HCT116 (cell line): ENCODE measurements at regions not wholly inside any gene's neighbourhood (a gene's known extent, or its start where the extent isn't known, plus 50 kb on each side); places are given as distances from the start of the nearest gene placed in this dataset.

ENCODE experiments used
- ATAC-seq: fragments of 200-7000 bp; cut with Tn5 transposase; 2 replicates; pipeline ENCODE4 v1.9.1; 2020; ENCODE audit warnings: mild to moderate bottlenecking, moderate library complexity
- BruUV-seq: library from RNA; stranded (reverse); fragments of 400-500 nt; replicated peaks from 2 replicates; lab custom pipeline; 2021; lab: Mats Ljungman, UMichigan
- CTCF ChIA-PET: fragments of 300-600 bp; sonication (Branson Sonifier 250); formaldehyde crosslinking; loops from one replicate; lab custom pipeline; 2021; ENCODE audit warnings: antibody characterized with exemption; lab: Charles Lee
- POLR2A ChIA-PET: fragments of 300-600, 350-600 bp; sonication (Branson Sonifier 250); formaldehyde crosslinking; loops from one replicate; lab custom pipeline; 2021; ENCODE audit warnings: antibody characterized with exemption; lab: Charles Lee
- RAD21 ChIA-PET, 2 experiments: fragments of 300-600 bp; sonication (Branson Sonifier 250); formaldehyde crosslinking; loops; one replicate each; lab custom pipeline; 2023; ENCODE audit warnings: low total read pairs in 2 of 2; ENCODE audit not compliant: uncharacterized antibody in 2 of 2, unreplicated experiment in 2 of 2, low non-redundant PET in 1 of 2; lab: Charles Lee
- DNase-seq: peaks from one replicate; pipeline ENCODE4 v3.0.0-alpha.2; 2010; ENCODE audit warnings: low read depth, low spot score
- H2AFZ ChIP-seq: fragments of 200-600 bp; shearing (Covaris generic), sonication (generic); 2 replicates; pipeline ENCODE4 v1.6.1; 2017; ENCODE audit warnings: low read depth, mixed run types, mixed read lengths, antibody characterized with exemption, low read length; ENCODE audit not compliant: poor library complexity, severe bottlenecking
- H3K27ac ChIP-seq: 2 replicates; pipeline ENCODE4 v1.5.1; 2012; ENCODE audit warnings: low read depth, low read length
- H3K27me3 ChIP-seq: fragments of 200-600 bp; sonication (generic); 2 replicates; pipeline ENCODE4 v1.6.1; 2016; ENCODE audit warnings: mixed run types, low read length, mixed read lengths; ENCODE audit not compliant: insufficient read depth
- H3K36me3 ChIP-seq, 2 experiments: fragments of 200-500 bp in 1 of 2; fragments of 200-600 bp in 1 of 2; sonication (Bioruptor generic) in 1 of 2; sonication (generic) in 1 of 2; 2 replicates each; pipeline versions ENCODE4 v1.5.1 to v1.6.1; 2014 to 2016; ENCODE audit warnings: low read length in 2 of 2, inconsistent platforms in 1 of 2, mixed read lengths in 1 of 2, mixed run types in 1 of 2; ENCODE audit not compliant: insufficient read depth in 2 of 2, control insufficient read depth in 1 of 2
- H3K4me1 ChIP-seq, 2 experiments: fragments of 200-600 bp in 1 of 2; sonication (generic) in 1 of 2; 2 replicates each; pipeline versions ENCODE4 v1.5.1 to v1.6.1; 2012 to 2017; ENCODE audit warnings: low read length in 2 of 2, inconsistent platforms in 1 of 2, mild to moderate bottlenecking in 1 of 2, mixed read lengths in 1 of 2, mixed run types in 1 of 2, moderate library complexity in 1 of 2; ENCODE audit not compliant: insufficient read depth in 2 of 2, control insufficient read depth in 1 of 2
- H3K4me2 ChIP-seq: fragments of 200-600 bp; sonication (generic); 2 replicates; pipeline ENCODE4 v1.6.1; 2017; ENCODE audit warnings: mixed run types, low read length, mixed read lengths
- H3K4me3 ChIP-seq, 2 experiments: fragments of 200-600 bp in 1 of 2; sonication (generic) in 1 of 2; replicated peaks in 1 of 2; 2 replicates each; pipeline ENCODE4 v1.5.1; 2011 to 2016; ENCODE audit warnings: low read length in 2 of 2, control low read depth in 1 of 2, low read depth in 1 of 2, mild to moderate bottlenecking in 1 of 2, mixed read lengths in 1 of 2, mixed run types in 1 of 2
- H3K79me2 ChIP-seq: fragments of 200-600 bp; sonication (generic); 2 replicates; pipeline ENCODE4 v1.6.1; 2017; ENCODE audit warnings: mild to moderate bottlenecking, mixed run types, low read length, moderate library complexity, mixed read lengths; ENCODE audit not compliant: insufficient read depth
- H3K9ac ChIP-seq: fragments of 200-600 bp; sonication (generic); 2 replicates; pipeline ENCODE4 v1.6.1; 2016; ENCODE audit warnings: low read length, mixed read lengths
- H3K9me2 ChIP-seq: fragments of 200-600 bp; sonication (generic), shearing (Covaris generic); 2 replicates; pipeline ENCODE4 v1.6.1; 2017; ENCODE audit warnings: mixed run types, mild to moderate bottlenecking, moderate library complexity; ENCODE audit not compliant: insufficient read depth
- H3K9me3 ChIP-seq, 2 experiments: fragments of 200-500 bp in 1 of 2; fragments of 200-600 bp in 1 of 2; sonication (Bioruptor generic) in 1 of 2; sonication (generic) in 1 of 2; 2 replicates each; pipeline ENCODE4 v1.6.1; 2014 to 2017; ENCODE audit warnings: low read length in 2 of 2, mixed read lengths in 2 of 2, inconsistent platforms in 1 of 2, low read depth in 1 of 2, mild to moderate bottlenecking in 1 of 2, mixed run types in 1 of 2, moderate library complexity in 1 of 2; ENCODE audit not compliant: control insufficient read depth in 1 of 2, insufficient read depth in 1 of 2
- H4K20me1 ChIP-seq: fragments of 200-600 bp; sonication (generic), shearing (Covaris generic); 2 replicates; pipeline ENCODE4 v1.6.1; 2017; ENCODE audit warnings: mixed run types, mild to moderate bottlenecking, moderate library complexity; ENCODE audit not compliant: insufficient read depth
- CEBPB ChIP-seq: IDR thresholded peaks from 2 replicates; pipeline ENCODE4 v1.6.1; 2012; ENCODE audit warnings: low read depth
- CTCF ChIP-seq, 3 experiments: fragments of 200-600 bp in 1 of 3; sonication (generic) in 1 of 3; IDR thresholded peaks in 2 of 3; conservative IDR thresholded peaks in 1 of 3; 2 replicates each; pipeline ENCODE4 v1.5.1; 2012 to 2017; ENCODE audit warnings: low read depth in 2 of 3, low read length in 2 of 3, antibody characterized with exemption in 1 of 3, borderline replicate concordance in 1 of 3, control low read depth in 1 of 3, mild to moderate bottlenecking in 1 of 3, mixed read lengths in 1 of 3, mixed run types in 1 of 3, moderate library complexity in 1 of 3; ENCODE audit not compliant: insufficient read depth in 1 of 3
- EGR1 ChIP-seq: IDR thresholded peaks from 2 replicates; pipeline ENCODE4 v1.6.1; 2012; ENCODE audit warnings: low read depth
- FOSL1 ChIP-seq: IDR thresholded peaks from 2 replicates; pipeline ENCODE4 v1.6.1; 2012; ENCODE audit warnings: low read depth
- JUND ChIP-seq: IDR thresholded peaks from 2 replicates; pipeline ENCODE4 v1.6.1; 2012
- POLR2A ChIP-seq: IDR thresholded peaks from 2 replicates; pipeline ENCODE4 v1.7.0; 2011; ENCODE audit warnings: borderline replicate concordance; ENCODE audit not compliant: insufficient read depth, insufficient read length; ENCODE audit errors: extremely low read depth
- SP1 ChIP-seq: IDR thresholded peaks from 2 replicates; pipeline ENCODE4 v1.6.1; 2012; ENCODE audit warnings: low read depth
- SRF ChIP-seq: IDR thresholded peaks from 2 replicates; pipeline ENCODE4 v1.6.1; 2012; ENCODE audit warnings: low read depth
- ZBTB33 ChIP-seq: IDR thresholded peaks from 2 replicates; pipeline ENCODE4 v1.6.1; 2011; ENCODE audit warnings: mild to moderate bottlenecking, low read length, moderate library complexity; ENCODE audit not compliant: insufficient replicate concordance; ENCODE audit errors: extremely low read depth
- ZFX ChIP-seq: fragments of 450-650 bp; IDR thresholded peaks from 2 replicates; pipeline ENCODE4 v1.6.1; 2017
- intact Hi-C: fragments of 100-400 bp; cut with micrococcal nuclease; formaldehyde crosslinking; loops from 2 replicates; pipeline ENCODE4 v1.10.0; 2022
- TF ChIP-seq, protein P1 (sequence below): IDR thresholded peaks from 2 replicates; pipeline ENCODE4 v1.6.1; 2012
- TF ChIP-seq, protein P2 (sequence below): IDR thresholded peaks from 2 replicates; pipeline ENCODE4 v1.6.1; 2012; ENCODE audit warnings: low read depth

DNA sequence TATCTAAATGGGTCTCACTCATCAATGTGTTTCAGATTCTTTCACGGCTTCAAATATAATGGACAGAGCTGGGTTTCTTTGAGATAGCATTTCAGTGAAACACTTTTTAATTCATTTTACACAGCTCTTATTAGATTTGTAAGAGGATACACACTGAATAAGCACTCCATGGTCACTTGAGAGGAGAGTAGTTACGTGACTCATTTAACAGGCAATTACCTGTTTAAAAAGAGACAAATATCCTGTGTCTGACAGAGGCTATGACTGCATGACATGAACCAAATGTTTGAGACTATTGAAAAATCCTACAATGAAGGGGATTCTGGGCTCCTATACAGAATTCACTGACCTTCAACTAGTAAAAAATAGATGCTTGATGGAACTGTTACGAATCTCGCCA, 786.9 kb downstream of the EPHA4 start:
- DNase-seq (no peak), ATAC-seq (no peak)
- CTCF ChIA-PET: no interaction called here
- no peak overlapping the region for H2AFZ ChIP-seq
- no peaks in the 10 kb centered on the region for H3K9me2 ChIP-seq
- no peak overlapping the region for H3K4me2 ChIP-seq
- no peak overlapping the region for H3K4me3 ChIP-seq
- BruUV-seq: no TSS peak
- H3K79me2 ChIP-seq: no peaks in the 10 kb centered on the region
- H3K27me3 ChIP-seq: no peaks in the 10 kb centered on the region
- intact Hi-C loops: no loop called here
- H3K27ac ChIP-seq: no peak overlapping the region
- RAD21 ChIA-PET: no interaction called here
- no peak overlapping the region for H3K9ac ChIP-seq
- POLR2A ChIA-PET: no interaction called here
- no peaks in the 10 kb centered on the region for H3K4me1 ChIP-seq
- no peak for TF ChIP-seq POLR2A
- TF ChIP-seq, protein P1, sequence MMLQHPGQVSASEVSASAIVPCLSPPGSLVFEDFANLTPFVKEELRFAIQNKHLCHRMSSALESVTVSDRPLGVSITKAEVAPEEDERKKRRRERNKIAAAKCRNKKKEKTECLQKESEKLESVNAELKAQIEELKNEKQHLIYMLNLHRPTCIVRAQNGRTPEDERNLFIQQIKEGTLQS: no peak
- no peak for TF ChIP-seq SP1
- TF ChIP-seq ZBTB33: no peak
- TF ChIP-seq JUND: no peak
- no peak for TF ChIP-seq SRF
- no peak for TF ChIP-seq ZFX
- no peak for TF ChIP-seq EGR1
- TF ChIP-seq, protein P2, sequence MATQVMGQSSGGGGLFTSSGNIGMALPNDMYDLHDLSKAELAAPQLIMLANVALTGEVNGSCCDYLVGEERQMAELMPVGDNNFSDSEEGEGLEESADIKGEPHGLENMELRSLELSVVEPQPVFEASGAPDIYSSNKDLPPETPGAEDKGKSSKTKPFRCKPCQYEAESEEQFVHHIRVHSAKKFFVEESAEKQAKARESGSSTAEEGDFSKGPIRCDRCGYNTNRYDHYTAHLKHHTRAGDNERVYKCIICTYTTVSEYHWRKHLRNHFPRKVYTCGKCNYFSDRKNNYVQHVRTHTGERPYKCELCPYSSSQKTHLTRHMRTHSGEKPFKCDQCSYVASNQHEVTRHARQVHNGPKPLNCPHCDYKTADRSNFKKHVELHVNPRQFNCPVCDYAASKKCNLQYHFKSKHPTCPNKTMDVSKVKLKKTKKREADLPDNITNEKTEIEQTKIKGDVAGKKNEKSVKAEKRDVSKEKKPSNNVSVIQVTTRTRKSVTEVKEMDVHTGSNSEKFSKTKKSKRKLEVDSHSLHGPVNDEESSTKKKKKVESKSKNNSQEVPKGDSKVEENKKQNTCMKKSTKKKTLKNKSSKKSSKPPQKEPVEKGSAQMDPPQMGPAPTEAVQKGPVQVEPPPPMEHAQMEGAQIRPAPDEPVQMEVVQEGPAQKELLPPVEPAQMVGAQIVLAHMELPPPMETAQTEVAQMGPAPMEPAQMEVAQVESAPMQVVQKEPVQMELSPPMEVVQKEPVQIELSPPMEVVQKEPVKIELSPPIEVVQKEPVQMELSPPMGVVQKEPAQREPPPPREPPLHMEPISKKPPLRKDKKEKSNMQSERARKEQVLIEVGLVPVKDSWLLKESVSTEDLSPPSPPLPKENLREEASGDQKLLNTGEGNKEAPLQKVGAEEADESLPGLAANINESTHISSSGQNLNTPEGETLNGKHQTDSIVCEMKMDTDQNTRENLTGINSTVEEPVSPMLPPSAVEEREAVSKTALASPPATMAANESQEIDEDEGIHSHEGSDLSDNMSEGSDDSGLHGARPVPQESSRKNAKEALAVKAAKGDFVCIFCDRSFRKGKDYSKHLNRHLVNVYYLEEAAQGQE: no peak
- TF ChIP-seq FOSL1: no peak
- TF ChIP-seq CTCF (IDR thresholded peaks at IDR 0.05 in 2 of 3, conservative IDR thresholded peaks at IDR 0.05 in 1 of 3; ENCODE audit: borderline replicate concordance in 1 of 3, insufficient read depth in 1 of 3, low read depth in 2 of 3, low read length in 2 of 3): no peak
- no peak for TF ChIP-seq CEBPB
- no peaks in the 10 kb centered on the region for H3K36me3 ChIP-seq
- H4K20me1 ChIP-seq: no peaks in the 10 kb centered on the region
- no peaks in the 10 kb centered on the region for H3K9me3 ChIP-seq
